ENCODE measurements at regions not wholly inside any gene's neighbourhood (a gene's known extent, or its start where the extent isn't known, plus 50 kb on each side); places are given as distances from the start of the nearest gene placed in this dataset.
"Not testable (repeated sequence)": the region's sequence is repeated elsewhere in the genome, so short reads cannot be mapped to it uniquely, and the experiment has no call there.

- DNase-seq = no peak
Observed at GRCh38 chr5:74534397-74535129, 106.0 kb downstream of the ENC1 start.

GRCh38 chr5:74530326-74531050, 110.0 kb downstream of the ENC1 start:
- no peak for DNase-seq

DNA sequence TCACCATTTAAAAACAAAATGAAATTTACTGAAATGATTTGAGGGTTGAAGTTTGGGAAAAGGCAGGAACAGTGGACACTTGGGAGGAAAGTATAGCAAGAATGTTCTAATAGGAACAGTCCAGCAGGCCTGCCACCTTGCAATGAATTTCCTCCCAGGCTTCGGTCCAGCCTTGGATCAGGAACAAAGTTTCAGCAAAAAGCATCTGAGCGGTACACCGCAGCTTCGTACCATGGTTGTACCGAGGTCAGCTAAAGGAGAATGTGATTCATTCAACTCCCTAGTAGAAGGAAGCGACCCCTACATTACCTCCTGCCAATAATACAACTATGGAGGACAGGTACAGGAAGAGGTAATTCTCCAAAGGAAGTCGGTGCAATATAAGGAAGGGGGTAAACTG, 111.4 kb downstream of the ENC1 start:
- DNase-seq = no peak

DNA sequence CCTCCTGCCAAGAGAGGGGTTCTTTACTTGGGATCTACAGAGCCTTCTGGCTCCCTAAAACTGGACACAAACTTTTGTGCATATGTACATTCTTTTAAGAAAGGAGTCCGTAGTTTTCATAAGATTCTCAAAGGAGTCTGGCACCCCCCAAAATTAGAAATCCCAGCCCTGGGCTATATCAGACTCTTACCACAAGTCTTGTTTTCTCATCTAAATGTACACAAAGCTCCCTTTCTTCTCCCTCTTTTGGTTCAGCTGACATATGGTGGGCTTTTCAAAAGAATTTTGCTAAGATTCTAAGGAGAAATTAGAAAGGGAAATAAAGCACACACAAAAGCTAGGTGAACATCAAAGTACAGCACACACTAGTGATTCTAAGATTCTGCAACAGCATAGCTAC, 114.4 kb downstream of the ENC1 start:
- no peak for DNase-seq

DNA sequence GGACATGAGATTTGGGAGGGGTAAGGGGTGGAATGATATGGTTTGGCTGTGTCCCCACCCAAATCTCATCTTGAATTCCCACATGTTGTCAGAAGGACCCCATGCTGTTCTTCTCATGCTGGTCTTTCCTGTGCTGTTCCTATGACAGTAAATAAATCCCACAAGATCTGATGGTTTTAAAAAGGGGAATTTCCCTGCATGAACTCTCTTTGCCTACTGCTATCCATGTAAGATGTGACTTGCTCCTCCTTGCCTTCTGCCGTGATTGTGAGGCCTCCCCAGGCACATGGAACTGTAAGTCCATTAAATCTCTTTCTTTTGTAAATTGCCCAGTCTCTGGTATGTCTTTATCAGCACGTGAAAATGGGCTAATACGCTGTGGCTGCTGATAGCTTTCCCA, 115.8 kb downstream of the ENC1 start:
- DNase-seq = not testable (repeated sequence)

- not testable (repeated sequence) for DNase-seq
Observed at GRCh38 chr5:74523698-74524097, 116.8 kb downstream of the ENC1 start.

- not testable (repeated sequence) for DNase-seq
Observed at GRCh38 chr5:74522838-74523237, 117.7 kb downstream of the ENC1 start.

DNA sequence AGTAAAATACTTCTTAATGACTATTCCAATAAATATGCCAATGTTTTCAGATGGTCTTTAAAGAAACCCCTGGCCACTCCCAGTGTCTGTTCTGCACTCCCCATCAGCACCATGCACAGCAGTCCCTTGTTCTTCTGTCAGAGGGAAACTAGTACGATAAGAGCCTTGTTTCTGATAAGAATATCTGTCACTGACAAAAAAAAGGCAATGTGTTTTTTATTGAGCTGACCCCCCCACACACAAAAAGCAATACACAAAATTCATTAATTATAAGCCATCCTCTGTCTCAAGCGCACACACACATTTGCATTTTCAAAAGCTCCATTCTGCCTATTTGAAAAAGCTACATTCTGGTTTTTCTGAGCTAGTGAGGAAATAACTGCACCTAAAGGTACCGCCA, 119.1 kb downstream of the ENC1 start:
- no peak for DNase-seq

DNA sequence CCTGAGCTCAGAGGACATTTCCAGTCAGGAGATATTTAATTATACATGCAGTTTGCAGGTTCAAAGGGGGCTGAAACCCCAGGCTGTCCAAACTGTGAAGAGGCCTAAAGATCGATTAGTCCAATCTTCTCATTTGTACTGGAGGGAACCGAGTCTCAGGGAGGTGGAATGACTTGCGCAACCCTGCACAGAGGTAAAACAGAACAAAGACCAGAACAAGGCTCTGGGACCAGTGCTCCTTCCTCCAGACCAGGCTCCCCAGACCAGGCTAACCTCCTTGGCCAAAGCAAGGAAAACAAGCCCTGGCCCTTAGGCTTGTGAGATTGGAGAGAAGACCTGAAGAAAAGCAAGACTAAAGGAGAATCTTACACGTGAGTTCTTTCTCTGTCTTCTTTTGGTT, 120.8 kb downstream of the ENC1 start:
- DNase-seq = no peak

GRCh38 chr5:74519161-74519571, 121.4 kb downstream of the ENC1 start:
- no peak for DNase-seq

DNA sequence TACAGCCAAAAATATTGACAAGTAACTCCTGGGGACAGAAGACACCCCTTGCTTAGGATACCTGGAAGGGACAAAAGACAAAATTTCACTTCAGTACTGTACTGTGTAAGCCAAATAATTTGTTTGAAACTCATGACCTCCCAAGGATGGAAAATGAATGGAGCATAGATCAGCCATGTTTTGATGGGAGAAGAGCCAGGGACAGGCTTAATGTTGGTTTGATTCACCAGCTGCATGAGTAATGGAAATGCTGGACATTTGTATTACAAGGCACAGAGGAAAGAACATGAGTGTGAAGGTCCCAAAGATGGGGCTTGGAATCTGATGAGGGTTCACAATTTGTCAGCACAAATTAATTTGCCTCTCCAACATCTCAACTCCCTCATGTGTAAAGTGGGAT, 122.8 kb downstream of the ENC1 start:
- DNase-seq = no peak

GRCh38 chr5:74516211-74516636, 124.3 kb downstream of the ENC1 start:
- DNase-seq = no peak

GRCh38 chr5:74514888-74515551, 125.5 kb downstream of the ENC1 start:
- no peak for DNase-seq

DNA sequence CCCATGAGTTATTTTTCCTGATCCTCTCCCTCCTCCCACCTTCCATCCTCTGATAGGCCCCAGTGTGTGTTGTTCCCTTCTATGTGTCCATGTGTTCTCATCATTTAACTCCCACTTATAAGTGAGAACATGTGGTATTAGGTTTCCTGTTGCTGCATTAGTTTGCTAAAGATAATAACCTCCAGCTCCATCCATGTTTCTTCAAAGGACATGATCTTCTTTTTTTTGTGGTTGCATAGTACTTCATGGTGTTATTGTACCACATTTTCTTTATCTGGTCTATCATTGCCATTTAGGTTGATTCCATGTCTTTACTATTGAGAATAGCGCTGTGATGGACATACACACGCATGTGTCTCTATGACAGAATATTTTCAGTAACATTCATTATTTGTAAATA, 128.8 kb downstream of the ENC1 start:
- not testable (repeated sequence) for DNase-seq

GRCh38 chr5:74510476-74511075, 130.0 kb downstream of the ENC1 start:
- no peak for DNase-seq

DNA sequence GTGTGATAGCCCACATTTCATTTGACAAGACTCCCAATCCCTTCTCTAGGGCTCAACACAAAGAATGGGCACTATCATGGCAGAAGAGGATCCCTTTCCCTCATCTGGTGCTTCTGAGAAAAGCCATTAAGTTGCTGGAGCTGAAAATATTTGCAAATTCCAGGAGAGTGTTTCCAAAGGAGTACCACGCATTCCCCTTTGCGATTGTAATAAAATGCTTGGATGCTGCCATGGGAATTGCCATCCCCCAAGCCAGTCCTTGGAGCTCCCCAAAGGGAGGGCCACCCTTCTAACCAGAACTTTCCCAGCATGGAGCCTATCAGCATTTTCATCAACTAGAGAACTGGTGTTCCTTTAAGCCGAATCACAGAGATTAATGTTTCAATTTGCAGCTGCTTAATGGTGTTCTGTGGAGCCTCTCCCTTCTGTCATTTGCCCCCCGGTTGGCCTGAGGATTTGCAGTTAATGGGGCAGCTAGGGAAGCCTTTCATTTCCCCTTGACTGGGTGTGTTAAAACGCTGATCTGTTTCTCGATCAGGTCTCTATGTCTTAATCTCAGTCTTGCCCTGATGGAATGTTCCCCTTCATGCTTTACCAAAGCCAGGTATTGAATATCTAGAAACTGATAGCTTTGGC, 133.0 kb downstream of the ENC1 start:
- DNase-seq = no peak

DNA sequence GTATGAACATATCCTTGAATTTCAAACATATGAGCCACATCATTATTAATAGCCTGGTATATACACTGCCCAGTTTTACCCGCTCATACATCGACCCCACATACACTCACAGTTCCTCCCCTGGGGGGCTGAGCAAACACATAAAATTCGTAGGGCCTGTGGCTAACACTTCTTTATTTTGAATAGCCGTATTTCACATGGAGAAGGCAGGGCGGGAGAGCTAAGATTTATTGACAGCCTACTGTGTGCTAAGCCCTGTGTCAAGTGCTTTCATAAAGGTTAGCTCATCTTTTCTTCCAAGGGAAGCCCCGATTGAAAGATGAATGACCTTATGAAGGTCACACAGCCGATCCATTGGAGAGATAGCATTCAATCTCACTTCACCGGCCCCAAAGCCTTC, 134.4 kb downstream of the ENC1 start:
- DNase-seq = no peak

DNA sequence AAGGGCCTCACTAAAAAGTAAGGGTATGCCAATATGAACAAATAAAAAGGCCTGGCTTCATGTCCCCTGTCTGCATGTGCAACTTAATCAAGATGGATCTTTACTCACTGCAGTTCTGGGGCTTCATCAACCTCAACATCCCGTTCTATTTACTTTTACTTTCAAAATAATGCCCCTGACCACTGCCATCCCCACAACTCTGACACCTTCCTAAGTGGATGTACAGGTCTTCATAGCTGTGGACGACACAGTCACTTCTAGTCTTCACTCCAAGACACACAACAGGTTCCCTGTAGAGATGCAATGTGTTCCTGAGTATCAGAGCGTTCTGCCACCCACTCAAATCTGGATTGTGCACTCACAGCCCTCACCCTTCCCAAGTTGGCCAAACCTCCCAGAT, 136.1 kb downstream of the ENC1 start:
- no peak for DNase-seq

DNA sequence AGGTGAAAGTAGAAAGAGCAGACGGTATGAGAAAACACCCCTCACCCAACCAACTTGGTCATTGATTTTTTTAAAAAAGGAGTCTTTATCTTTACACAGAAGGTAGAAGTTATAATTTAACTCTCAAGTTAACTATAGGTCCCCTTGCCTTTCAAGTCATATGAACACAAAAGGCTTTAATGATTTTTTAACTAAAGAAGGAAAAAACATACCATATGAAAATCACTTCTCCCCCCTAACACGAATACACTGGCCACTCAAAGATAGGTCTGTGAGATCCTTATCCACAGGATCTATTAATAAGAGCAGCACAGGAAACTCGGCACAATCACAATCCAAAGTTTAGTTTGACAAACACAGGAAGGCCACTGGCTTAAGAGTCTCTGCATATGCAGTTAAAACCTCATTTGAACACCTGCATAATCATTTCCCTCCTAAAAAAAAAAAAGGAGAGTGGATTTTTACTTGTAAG, 138.0 kb downstream of the ENC1 start:
- no peak for DNase-seq

- DNase-seq = no peak
Observed at GRCh38 chr5:74501674-74502478, 138.7 kb downstream of the ENC1 start.

- DNase-seq = no peak
Observed at GRCh38 chr5:74500110-74500917, 140.2 kb downstream of the ENC1 start.
